ENCODE measurements at regions not wholly inside any gene's neighbourhood (a gene's known extent, or its start where the extent isn't known, plus 50 kb on each side); places are given as distances from the start of the nearest gene placed in this dataset.

GRCh38 chr2:183456177-183456576 lies 331.9 kb downstream of the NUP35 start:
- H3K27me3 Mint-ChIP-seq (ENCODE audit: low read depth) = no peaks in the 10 kb centered on the region
- H3K27ac Mint-ChIP-seq (ENCODE audit: unreplicated experiment) = no peak overlapping the region
- no peaks in the 10 kb centered on the region for H3K4me1 Mint-ChIP-seq
- H3K4me3 Mint-ChIP-seq = no peak overlapping the region
- peaks cover 2% of the 10 kb centered on the region for H3K9me3 Mint-ChIP-seq
- no peaks in the 10 kb centered on the region for H3K36me3 Mint-ChIP-seq (ENCODE audit: low read depth)
- TF ChIP-seq CTCF (conservative IDR thresholded peaks at IDR 0.05) = no peak
- DNase-seq (ENCODE audit: low read depth, low spot score) = no peak

- H3K4me1 Mint-ChIP-seq = no peaks in the 10 kb centered on the region
- H3K36me3 Mint-ChIP-seq (ENCODE audit: low read depth) = no peaks in the 10 kb centered on the region
- H3K27ac Mint-ChIP-seq (ENCODE audit: unreplicated experiment) = no peak overlapping the region
- no peaks in the 10 kb centered on the region for H3K27me3 Mint-ChIP-seq (ENCODE audit: low read depth)
- DNase-seq (ENCODE audit: low read depth, low spot score) = no peak
- H3K4me3 Mint-ChIP-seq = no peak overlapping the region
- no peaks in the 10 kb centered on the region for H3K9me3 Mint-ChIP-seq
- TF ChIP-seq CTCF (conservative IDR thresholded peaks at IDR 0.05) = no peak
Observed at GRCh38 chr2:183458460-183458859, 334.2 kb downstream of the NUP35 start.

- H3K4me1 Mint-ChIP-seq = no peaks in the 10 kb centered on the region
- no peak overlapping the region for H3K4me3 Mint-ChIP-seq
- no peak overlapping the region for H3K27ac Mint-ChIP-seq (ENCODE audit: unreplicated experiment)
- TF ChIP-seq CTCF (conservative IDR thresholded peaks at IDR 0.05) = no peak
- H3K27me3 Mint-ChIP-seq (ENCODE audit: low read depth) = no peaks in the 10 kb centered on the region
- H3K9me3 Mint-ChIP-seq = no peaks in the 10 kb centered on the region
- no peaks in the 10 kb centered on the region for H3K36me3 Mint-ChIP-seq (ENCODE audit: low read depth)
- no peak for DNase-seq (ENCODE audit: low read depth, low spot score)
Observed at GRCh38 chr2:183459466-183459865, 335.2 kb downstream of the NUP35 start.

DNA sequence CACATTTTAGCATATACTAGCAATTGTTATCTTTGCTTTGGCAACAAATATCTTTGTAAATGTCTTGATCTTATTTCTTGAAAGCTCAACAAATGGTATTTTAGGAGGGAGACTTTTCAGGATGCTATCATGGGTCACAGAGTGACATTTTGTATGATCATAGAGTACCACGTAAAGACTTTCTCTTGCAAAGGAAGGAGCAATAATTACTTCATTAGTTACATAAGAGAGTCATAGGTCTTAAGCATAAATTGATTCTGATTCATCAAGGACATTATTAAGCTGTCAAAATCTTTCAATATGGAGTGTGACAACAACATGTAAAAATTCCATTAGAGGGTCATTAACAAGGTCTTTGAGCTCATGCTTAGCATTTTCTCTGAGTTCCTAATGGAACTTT lies 339.6 kb downstream of the NUP35 start:
- Mint-ChIP-seq H3K4me3 (no peak overlapping the region), H3K4me1 (no peaks in the 10 kb centered on the region), H3K27me3 (ENCODE audit: low read depth) (no peaks in the 10 kb centered on the region), H3K9me3 (no peaks in the 10 kb centered on the region), H3K27ac (ENCODE audit: unreplicated experiment) (no peak overlapping the region), H3K36me3 (ENCODE audit: low read depth) (no peaks in the 10 kb centered on the region)
- TF ChIP-seq CTCF (conservative IDR thresholded peaks at IDR 0.05) = no peak
- DNase-seq (ENCODE audit: low read depth, low spot score) = no peak

DNA sequence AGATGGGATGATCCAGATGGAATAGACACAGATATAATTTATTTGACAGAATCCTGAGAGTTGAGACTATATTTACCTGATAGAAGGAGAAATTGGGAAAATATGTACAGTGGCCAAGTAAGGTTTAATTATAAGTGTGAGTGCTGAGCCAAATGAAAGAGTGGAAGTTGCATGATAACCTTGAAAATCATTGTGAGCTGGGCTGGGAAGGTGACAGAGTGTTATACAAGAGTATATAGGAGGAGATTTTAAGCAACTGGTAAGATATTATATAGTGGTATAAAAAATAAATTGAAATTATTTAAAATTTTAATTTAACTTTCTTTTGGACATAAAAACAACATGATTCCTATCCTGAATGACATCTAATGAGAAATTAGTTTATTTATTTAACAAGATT lies 340.8 kb downstream of the NUP35 start:
- TF ChIP-seq CTCF (conservative IDR thresholded peaks at IDR 0.05) = no peak
- Mint-ChIP-seq H3K4me3 (no peak overlapping the region), H3K27ac (ENCODE audit: unreplicated experiment) (no peak overlapping the region), H3K27me3 (ENCODE audit: low read depth) (no peaks in the 10 kb centered on the region), H3K4me1 (no peaks in the 10 kb centered on the region), H3K36me3 (ENCODE audit: low read depth) (no peaks in the 10 kb centered on the region), H3K9me3 (peaks cover 8% of the 10 kb centered on the region)
- no peak for DNase-seq (ENCODE audit: low read depth, low spot score)

All from neural crest cell (in vitro differentiated cells).